Osteocyte (in vitro differentiated cells): ENCODE measurements at regions not wholly inside any gene's neighbourhood (a gene's known extent, or its start where the extent isn't known, plus 50 kb on each side); places are given as distances from the start of the nearest gene placed in this dataset.
"Not testable (repeated sequence)": the region's sequence is repeated elsewhere in the genome, so short reads cannot be mapped to it uniquely, and the experiment has no call there.

Source experiments
- DNase-seq: peaks from one replicate; pipeline ENCODE4 v3.0.0; 2021; ENCODE audit warnings: mixed read lengths; ENCODE audit not compliant: unreplicated experiment; ENCODE audit errors: extremely low spot score
- H3K27ac Mint-ChIP-seq: one replicate; pipeline ENCODE4 v1.8.0; 2021; ENCODE audit warnings: mild to moderate bottlenecking, mixed read lengths; ENCODE audit not compliant: unreplicated experiment
- H3K27me3 Mint-ChIP-seq: one replicate; pipeline ENCODE4 v1.8.0; 2021; ENCODE audit warnings: mixed read lengths; ENCODE audit not compliant: unreplicated experiment
- H3K36me3 Mint-ChIP-seq: one replicate; pipeline ENCODE4 v1.8.0; 2021; ENCODE audit warnings: mixed read lengths; ENCODE audit not compliant: unreplicated experiment
- H3K4me1 Mint-ChIP-seq: one replicate; pipeline ENCODE4 v1.8.0; 2021; ENCODE audit warnings: mixed read lengths; ENCODE audit not compliant: unreplicated experiment
- H3K4me3 Mint-ChIP-seq: one replicate; pipeline ENCODE4 v1.8.0; 2021; ENCODE audit warnings: mild to moderate bottlenecking, moderate library complexity, mixed read lengths; ENCODE audit not compliant: unreplicated experiment
- H3K9me3 Mint-ChIP-seq: one replicate; pipeline ENCODE4 v1.8.0; 2021; ENCODE audit warnings: mixed read lengths; ENCODE audit not compliant: unreplicated experiment
- TF ChIP-seq, protein P1 (sequence below): fragments of 200-600 bp; sonication (generic); IDR thresholded peaks from 2 replicates; pipeline ENCODE4 v1.5.0; 2021; ENCODE audit warnings: antibody characterized with exemption, mild to moderate bottlenecking, moderate library complexity

GRCh38 chr2:3107567-3107966, 270.1 kb downstream of the EIPR1 start:
- no peaks in the 10 kb centered on the region for H3K9me3 Mint-ChIP-seq
- no peaks in the 10 kb centered on the region for H3K4me1 Mint-ChIP-seq
- H3K27me3 Mint-ChIP-seq, result no peaks in the 10 kb centered on the region
- TF ChIP-seq, protein P1, sequence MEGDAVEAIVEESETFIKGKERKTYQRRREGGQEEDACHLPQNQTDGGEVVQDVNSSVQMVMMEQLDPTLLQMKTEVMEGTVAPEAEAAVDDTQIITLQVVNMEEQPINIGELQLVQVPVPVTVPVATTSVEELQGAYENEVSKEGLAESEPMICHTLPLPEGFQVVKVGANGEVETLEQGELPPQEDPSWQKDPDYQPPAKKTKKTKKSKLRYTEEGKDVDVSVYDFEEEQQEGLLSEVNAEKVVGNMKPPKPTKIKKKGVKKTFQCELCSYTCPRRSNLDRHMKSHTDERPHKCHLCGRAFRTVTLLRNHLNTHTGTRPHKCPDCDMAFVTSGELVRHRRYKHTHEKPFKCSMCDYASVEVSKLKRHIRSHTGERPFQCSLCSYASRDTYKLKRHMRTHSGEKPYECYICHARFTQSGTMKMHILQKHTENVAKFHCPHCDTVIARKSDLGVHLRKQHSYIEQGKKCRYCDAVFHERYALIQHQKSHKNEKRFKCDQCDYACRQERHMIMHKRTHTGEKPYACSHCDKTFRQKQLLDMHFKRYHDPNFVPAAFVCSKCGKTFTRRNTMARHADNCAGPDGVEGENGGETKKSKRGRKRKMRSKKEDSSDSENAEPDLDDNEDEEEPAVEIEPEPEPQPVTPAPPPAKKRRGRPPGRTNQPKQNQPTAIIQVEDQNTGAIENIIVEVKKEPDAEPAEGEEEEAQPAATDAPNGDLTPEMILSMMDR, result no peak
- no peak overlapping the region for H3K27ac Mint-ChIP-seq
- DNase-seq, result peak; percentile 81
- no peaks in the 10 kb centered on the region for H3K36me3 Mint-ChIP-seq
- H3K4me3 Mint-ChIP-seq, result no peak overlapping the region

GRCh38 chr2:3105814-3106569, 271.6 kb downstream of the EIPR1 start:
- DNase-seq, result peak; percentile 77
- TF ChIP-seq, protein P1, result no peak
- Mint-ChIP-seq H3K4me3 (no peak overlapping the region), H3K4me1 (no peaks in the 10 kb centered on the region), H3K9me3 (no peaks in the 10 kb centered on the region), H3K27ac (no peak overlapping the region), H3K27me3 (no peaks in the 10 kb centered on the region), H3K36me3 (no peaks in the 10 kb centered on the region)

- not testable (repeated sequence) for H3K9me3 Mint-ChIP-seq, H3K4me1 Mint-ChIP-seq, H3K36me3 Mint-ChIP-seq, H3K27me3 Mint-ChIP-seq, H3K27ac Mint-ChIP-seq, H3K4me3 Mint-ChIP-seq
- peak; percentile 54 for DNase-seq
Observed at GRCh38 chr2:3104958-3105813, 272.4 kb downstream of the EIPR1 start.

DNA sequence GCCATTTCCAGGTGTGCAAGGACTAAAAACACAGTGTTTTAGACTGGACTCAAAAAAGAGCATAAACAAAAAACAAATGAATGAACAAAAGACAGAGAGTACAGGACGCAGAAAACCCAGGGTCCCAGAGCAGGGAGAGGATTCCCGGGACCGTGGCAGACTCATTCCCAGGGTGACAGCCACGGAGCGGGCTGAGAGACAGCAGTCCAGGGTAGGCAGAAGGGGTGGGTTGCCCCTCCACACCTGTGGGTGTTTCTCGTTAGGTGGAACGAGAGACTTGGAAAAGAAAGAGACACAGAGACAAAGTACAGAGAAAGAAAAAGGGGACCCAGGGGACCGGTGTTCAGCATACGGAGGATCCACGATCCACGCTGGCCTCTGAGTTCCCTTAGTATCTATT, 273.4 kb downstream of the EIPR1 start:
- Mint-ChIP-seq H3K36me3 (no peaks in the 10 kb centered on the region), H3K4me1 (no peaks in the 10 kb centered on the region), H3K9me3 (no peaks in the 10 kb centered on the region), H3K4me3 (no peak overlapping the region), H3K27ac (no peak overlapping the region), H3K27me3 (no peaks in the 10 kb centered on the region)
- TF ChIP-seq, protein P1, result no peak
- DNase-seq, result peak; percentile 51

DNA sequence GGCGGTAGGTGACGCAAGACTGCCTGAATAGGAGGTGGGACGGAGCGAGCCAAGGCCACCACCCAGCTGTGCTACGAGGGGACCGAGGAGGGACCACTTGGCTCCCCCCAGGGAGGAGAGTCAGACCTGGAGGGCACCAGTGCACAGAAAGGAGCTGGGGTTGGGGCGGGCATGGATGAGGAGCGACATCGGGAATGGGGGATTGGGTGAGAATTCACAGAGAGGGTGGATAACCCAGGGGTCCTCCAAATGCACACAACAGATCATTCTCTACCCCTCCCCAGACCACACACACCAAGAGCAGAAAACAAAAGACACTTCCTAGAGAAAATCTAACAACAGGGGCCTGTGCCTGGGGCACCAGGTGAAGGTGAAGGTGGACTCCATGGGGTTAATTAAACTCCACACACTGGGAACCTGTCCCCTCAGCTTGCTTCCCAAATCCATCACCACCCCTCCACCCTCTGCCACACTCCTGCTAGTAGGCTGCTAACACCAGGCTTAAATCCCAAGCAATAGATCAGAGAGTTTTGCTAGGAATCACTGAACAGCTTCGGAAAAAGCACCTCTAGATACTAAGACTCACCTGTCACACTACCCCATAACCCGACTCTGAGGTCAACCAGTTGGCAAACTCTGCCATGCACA, 274.6 kb downstream of the EIPR1 start:
- TF ChIP-seq, protein P1, result no peak
- H3K4me1 Mint-ChIP-seq, result no peaks in the 10 kb centered on the region
- no peaks in the 10 kb centered on the region for H3K36me3 Mint-ChIP-seq
- H3K27me3 Mint-ChIP-seq, result no peaks in the 10 kb centered on the region
- H3K4me3 Mint-ChIP-seq, result no peak overlapping the region
- H3K9me3 Mint-ChIP-seq, result no peaks in the 10 kb centered on the region
- no peak overlapping the region for H3K27ac Mint-ChIP-seq
- DNase-seq, result no peak
